Panc1 (cell line): ENCODE measurements at regions not wholly inside any gene's neighbourhood (a gene's known extent, or its start where the extent isn't known, plus 50 kb on each side); places are given as distances from the start of the nearest gene placed in this dataset.

Experiments used
- ATAC-seq: fragments of 200-7000 bp; cut with Tn5 transposase; 2 replicates; pipeline ENCODE4 v1.9.1; 2020; ENCODE audit warnings: mild to moderate bottlenecking, moderate library complexity
- BruUV-seq: library from RNA; stranded (reverse); fragments of 400-500 nt; replicated peaks from 2 replicates; lab custom pipeline; 2021; lab: Mats Ljungman, UMichigan
- CTCF ChIA-PET: fragments of 300-600 bp; sonication (Branson Sonifier 250); formaldehyde crosslinking; loops from one replicate; lab custom pipeline; 2022; ENCODE audit warnings: antibody characterized with exemption; lab: Charles Lee
- POLR2A ChIA-PET: fragments of 300-600 bp; sonication (Branson Sonifier 250); formaldehyde crosslinking; loops from one replicate; lab custom pipeline; 2022; ENCODE audit warnings: antibody characterized with exemption; lab: Charles Lee
- DNase-seq: peaks from one replicate; pipeline ENCODE4 v3.0.0-alpha.2; 2010; ENCODE audit warnings: low read depth, low spot score
- H3K27ac ChIP-seq: 2 replicates; pipeline ENCODE4 v1.5.1; 2011; ENCODE audit warnings: mild to moderate bottlenecking, low read length, inconsistent platforms
- H3K27me3 ChIP-seq: fragments of 200-500 bp; sonication (Bioruptor generic); 2 replicates; pipeline ENCODE4 v1.6.0; 2014; ENCODE audit warnings: low read length, inconsistent platforms; ENCODE audit not compliant: control insufficient read depth, insufficient read depth
- H3K36me3 ChIP-seq: fragments of 200-500 bp; sonication (Bioruptor generic); 2 replicates; pipeline ENCODE4 v1.5.1; 2014; ENCODE audit warnings: inconsistent platforms, mild to moderate bottlenecking, low read length, moderate library complexity; ENCODE audit not compliant: control insufficient read depth, insufficient read depth
- H3K4me1 ChIP-seq: 2 replicates; pipeline ENCODE4 v1.5.1; 2011; ENCODE audit warnings: inconsistent platforms, mild to moderate bottlenecking, low read length, moderate library complexity; ENCODE audit not compliant: control insufficient read depth, insufficient read depth
- H3K4me3 ChIP-seq, 2 experiments: 2 replicates each; pipeline ENCODE4 v1.5.1; 2011 to 2012; ENCODE audit warnings: low read depth in 2 of 2, low read length in 2 of 2, mild to moderate bottlenecking in 2 of 2, inconsistent platforms in 1 of 2, moderate library complexity in 1 of 2
- H3K9me3 ChIP-seq: fragments of 200-500 bp; sonication (Bioruptor generic); 2 replicates; pipeline ENCODE4 v1.5.1; 2014; ENCODE audit warnings: low read depth, mild to moderate bottlenecking, inconsistent platforms, low read length, moderate library complexity; ENCODE audit not compliant: control insufficient read depth, insufficient read depth
- CTCF ChIP-seq: fragments of 450-650 bp; IDR thresholded peaks from 2 replicates; pipeline ENCODE4 v1.5.1; 2017; ENCODE audit warnings: mild to moderate bottlenecking
- POLR2AphosphoS5 ChIP-seq: IDR thresholded peaks from 2 replicates; pipeline ENCODE4 v1.6.1; 2012; ENCODE audit warnings: mild to moderate bottlenecking, low read depth, low read length, moderate library complexity
- REST ChIP-seq, 2 experiments: IDR thresholded peaks; 2 replicates each; pipeline ENCODE4 v1.6.1; 2011 to 2012; ENCODE audit warnings: low read depth in 2 of 2, control low read depth in 1 of 2, low read length in 1 of 2, mild to moderate bottlenecking in 1 of 2, moderate library complexity in 1 of 2; ENCODE audit not compliant: insufficient read depth in 1 of 2
- SIN3A ChIP-seq: IDR thresholded peaks from 2 replicates; pipeline ENCODE4 v1.6.1; 2012; ENCODE audit warnings: low read depth, mild to moderate bottlenecking, low read length, moderate library complexity, borderline replicate concordance; ENCODE audit not compliant: insufficient read depth
- TCF7L2 ChIP-seq: IDR thresholded peaks from 2 replicates; pipeline ENCODE4 v1.6.1; 2011; ENCODE audit warnings: mild to moderate bottlenecking, low read depth, low read length, inconsistent platforms
- in situ Hi-C: cut with HindIII; loops from 2 replicates; pipeline ENCODE4 v1.10.0; 2016; ENCODE audit warnings: low sequenced_read_pairs, low pct_unique_long_range_greater_than_20kb
- intact Hi-C: fragments of 100-400 bp; cut with micrococcal nuclease; formaldehyde crosslinking; loops from one replicate; pipeline ENCODE4 v1.10.0; 2022; ENCODE audit not compliant: unreplicated experiment

GRCh38 chrX:7262551-7262950, 114.6 kb upstream of the PUDP start:
- ChIA-PET CTCF (no interaction called here), POLR2A (no interaction called here)
- H3K36me3 ChIP-seq: no peaks in the 10 kb centered on the region
- TF ChIP-seq TCF7L2 (no peak), POLR2AphosphoS5 (no peak), REST (IDR thresholded peaks at IDR 0.05; ENCODE audit: insufficient read depth in 1 of 2, low read depth in 2 of 2, low read length in 1 of 2) (no peak), CTCF (no peak), SIN3A (no peak)
- ATAC-seq (no peak), DNase-seq (no peak)
- no peaks in the 10 kb centered on the region for H3K27me3 ChIP-seq
- H3K27ac ChIP-seq: no peak overlapping the region
- no peaks in the 10 kb centered on the region for H3K4me1 ChIP-seq
- BruUV-seq: no TSS peak
- H3K4me3 ChIP-seq: no peak overlapping the region
- intact Hi-C loops: no loop called here
- in situ Hi-C loops: no loop called here
- no peaks in the 10 kb centered on the region for H3K9me3 ChIP-seq

- intact Hi-C loops (no loop called here), in situ Hi-C loops (no loop called here)
- BruUV-seq: no TSS peak
- H3K27me3 ChIP-seq: no peaks in the 10 kb centered on the region
- CTCF ChIA-PET: no interaction called here
- no peaks in the 10 kb centered on the region for H3K9me3 ChIP-seq
- no peaks in the 10 kb centered on the region for H3K4me1 ChIP-seq
- DNase-seq: no peak
- H3K27ac ChIP-seq: no peak overlapping the region
- POLR2A ChIA-PET: no interaction called here
- no peaks in the 10 kb centered on the region for H3K36me3 ChIP-seq
- H3K4me3 ChIP-seq: no peak overlapping the region
- TF ChIP-seq SIN3A: no peak
- ATAC-seq: no peak
Observed at GRCh38 chrX:7261672-7262332, 113.8 kb upstream of the PUDP start.

- ATAC-seq (no peak), DNase-seq (no peak)
- intact Hi-C loops (no loop called here), in situ Hi-C loops (no loop called here)
- POLR2A ChIA-PET: no interaction called here
- Histone ChIP-seq H3K9me3 (no peaks in the 10 kb centered on the region), H3K4me3 (no peak overlapping the region), H3K4me1 (no peaks in the 10 kb centered on the region), H3K36me3 (no peaks in the 10 kb centered on the region), H3K27me3 (no peaks in the 10 kb centered on the region), H3K27ac (no peak overlapping the region)
- CTCF ChIA-PET: no interaction called here
- no TSS peak for BruUV-seq
- TF ChIP-seq SIN3A: no peak
Observed at GRCh38 chrX:7254144-7254543, 106.2 kb upstream of the PUDP start.
